HepG2 (cell line): ENCODE measurements at regions not wholly inside any gene's neighbourhood (a gene's known extent, or its start where the extent isn't known, plus 50 kb on each side); places are given as distances from the start of the nearest gene placed in this dataset.
A peak's percentile ranks its signal among the peaks of the same experiment; 100 is the strongest.

ENCODE experiments used
- CBX2 ChIP-seq, 2 experiments: fragments of 200-600 bp in 1 of 2; sonication (generic); formaldehyde crosslinking in 1 of 2; IDR thresholded peaks; 2 replicates each; pipeline versions ENCODE4 v1.7.0 to v1.8.1; 2018 to 2022; ENCODE audit warnings: low read depth in 2 of 2, low read length in 1 of 2, mild to moderate bottlenecking in 1 of 2, missing genetic modification reagents in 1 of 2
- CSRNP2 ChIP-seq: sonication (generic); formaldehyde crosslinking; conservative IDR thresholded peaks from 2 replicates; pipeline ENCODE4 v1.8.0; 2022; ENCODE audit warnings: low read depth, missing genetic modification reagents
- ETS1 ChIP-seq: sonication (generic); formaldehyde crosslinking; IDR thresholded peaks from 2 replicates; pipeline ENCODE4 v1.4.0; 2020; ENCODE audit warnings: missing genetic modification reagents
- GFI1 ChIP-seq: sonication (generic); formaldehyde crosslinking; IDR thresholded peaks from 2 replicates; pipeline ENCODE4 v1.5.0; 2020; ENCODE audit warnings: missing genetic modification reagents, mild to moderate bottlenecking, borderline replicate concordance
- HOXA5 ChIP-seq: sonication (generic); formaldehyde crosslinking; IDR thresholded peaks from 2 replicates; pipeline ENCODE4 v1.4.0; 2020; ENCODE audit warnings: missing genetic modification reagents
- NFE2L2 ChIP-seq: fragments of 150-350 bp; IDR thresholded peaks from 2 replicates; pipeline ENCODE4 v1.6.1; 2014; ENCODE audit warnings: low read length
- RARG ChIP-seq: sonication (generic); formaldehyde crosslinking; IDR thresholded peaks from 2 replicates; pipeline ENCODE4 v1.4.0; 2020; ENCODE audit warnings: low read depth, mild to moderate bottlenecking, missing genetic modification reagents
- SMAD9 ChIP-seq: sonication (generic); formaldehyde crosslinking; IDR thresholded peaks from 2 replicates; pipeline ENCODE4 v1.5.1; 2020; ENCODE audit warnings: mild to moderate bottlenecking, missing genetic modification reagents
- TCF7 ChIP-seq: sonication (generic); IDR thresholded peaks from 2 replicates; pipeline ENCODE4 v1.6.1; 2016; ENCODE audit warnings: antibody characterized with exemption, low read depth
- TRIM24 ChIP-seq: sonication (generic); formaldehyde crosslinking; IDR thresholded peaks from 2 replicates; pipeline ENCODE4 v1.8.0; 2022; ENCODE audit warnings: mild to moderate bottlenecking, missing genetic modification reagents
- YY1 ChIP-seq: IDR thresholded peaks from 2 replicates; pipeline ENCODE4 v1.6.1; 2011; ENCODE audit warnings: low read length, low read depth, moderate library complexity, mild to moderate bottlenecking; ENCODE audit not compliant: insufficient read depth, insufficient replicate concordance
- ZBTB43 ChIP-seq: sonication (generic); formaldehyde crosslinking; conservative IDR thresholded peaks from 2 replicates; pipeline ENCODE4 v1.4.0; 2020; ENCODE audit warnings: missing genetic modification reagents
- ZMYM2 ChIP-seq: sonication (generic); formaldehyde crosslinking; IDR thresholded peaks from 2 replicates; pipeline ENCODE4 v1.8.0; 2022; ENCODE audit warnings: mild to moderate bottlenecking, missing genetic modification reagents
- ZNF142 ChIP-seq: sonication (generic); formaldehyde crosslinking; IDR thresholded peaks from 2 replicates; pipeline ENCODE4 v1.4.0; 2020; ENCODE audit warnings: missing genetic modification reagents
- ZNF3 ChIP-seq: IDR thresholded peaks from 2 replicates; pipeline ENCODE4 v1.7.0; 2017; ENCODE audit warnings: inconsistent platforms
- ZNF34 ChIP-seq: sonication (generic); formaldehyde crosslinking; IDR thresholded peaks from 2 replicates; pipeline ENCODE4 v1.4.0; 2020; ENCODE audit warnings: mild to moderate bottlenecking, missing genetic modification reagents, borderline replicate concordance
- ZNF441 ChIP-seq: sonication (generic); formaldehyde crosslinking; IDR thresholded peaks from 2 replicates; pipeline ENCODE4 v1.7.0; 2021; ENCODE audit warnings: missing genetic modification reagents, borderline replicate concordance
- ZNF513 ChIP-seq: sonication (generic); formaldehyde crosslinking; conservative IDR thresholded peaks from 2 replicates; pipeline ENCODE4 v1.5.0; 2020; ENCODE audit warnings: missing genetic modification reagents

GRCh38 chr7:45972629-45973312 is 51.7 kb upstream of the IGFBP3 start (continued):
- TF ChIP-seq ZNF513 (CRISPR knock-in tag) (no peak), GFI1 (CRISPR knock-in tag) (peak; percentile 97), TCF7 (peak; percentile 27; the same call in 1 of the 2 replicates), ZBTB43 (CRISPR knock-in tag) (peak; percentile 62), HOXA5 (no peak), NFE2L2 (no peak), ZNF34 (CRISPR knock-in tag) (no peak), RARG (no peak), ZNF142 (CRISPR knock-in tag) (no peak), ZNF441 (CRISPR knock-in tag) (no peak), ZMYM2 (peak; percentile 97), ETS1 (CRISPR knock-in tag) (no peak), CBX2 (IDR thresholded peaks at IDR 0.05; ENCODE audit: low read depth, low read length) (no peak), CBX2 (CRISPR knock-in tag; IDR thresholded peaks at IDR 0.05; ENCODE audit: low read depth) (no peak), YY1 (no peak), TRIM24 (CRISPR knock-in tag) (peak; percentile 97), ZNF3 (CRISPR knock-in tag) (no peak), SMAD9 (no peak), CSRNP2 (no peak)
